Karpas-422 (cell line): ENCODE measurements at regions not wholly inside any gene's neighbourhood (a gene's known extent, or its start where the extent isn't known, plus 50 kb on each side); places are given as distances from the start of the nearest gene placed in this dataset.
"Not testable (repeated sequence)": the region's sequence is repeated elsewhere in the genome, so short reads cannot be mapped to it uniquely, and the experiment has no call there.

Experiments
- DNase-seq: peaks from one replicate; pipeline ENCODE4 v3.0.0-alpha.2; 2015
- H2AFZ ChIP-seq: fragments of 200-600 bp; sonication (generic); 2 replicates; pipeline ENCODE4 v1.6.1; 2014; ENCODE audit warnings: antibody characterized with exemption, low read length, mixed read lengths
- H3K27ac ChIP-seq: fragments of 200-600 bp; sonication (generic); 2 replicates; pipeline ENCODE4 v1.5.1; 2014; ENCODE audit warnings: mild to moderate bottlenecking, low read length, moderate library complexity
- H3K27me3 ChIP-seq: fragments of 200-600 bp; sonication (generic); 2 replicates; pipeline ENCODE4 v1.6.1; 2014; ENCODE audit warnings: low read length, mixed read lengths
- H3K36me3 ChIP-seq: fragments of 200-600 bp; sonication (generic); 2 replicates; pipeline ENCODE4 v1.6.1; 2014; ENCODE audit warnings: low read length, mixed read lengths; ENCODE audit not compliant: insufficient read depth
- H3K4me1 ChIP-seq: fragments of 200-600 bp; sonication (generic); 2 replicates; pipeline ENCODE4 v1.6.1; 2014; ENCODE audit warnings: mild to moderate bottlenecking, low read length, mixed read lengths
- H3K4me2 ChIP-seq: fragments of 200-600 bp; sonication (generic); 2 replicates; pipeline ENCODE4 v1.6.1; 2014; ENCODE audit warnings: low read length, low read depth, mild to moderate bottlenecking; ENCODE audit not compliant: poor library complexity, severe bottlenecking
- H3K4me3 ChIP-seq: fragments of 200-600 bp; sonication (generic); 2 replicates; pipeline ENCODE4 v1.5.1; 2014; ENCODE audit warnings: mild to moderate bottlenecking, antibody characterized with exemption, low read length, mixed read lengths
- H3K79me2 ChIP-seq: fragments of 200-600 bp; sonication (generic); 2 replicates; pipeline ENCODE4 v1.6.1; 2014; ENCODE audit warnings: mild to moderate bottlenecking, low read length, mixed read lengths
- H3K9ac ChIP-seq: fragments of 200-600 bp; sonication (generic); 2 replicates; pipeline ENCODE4 v1.6.0; 2014; ENCODE audit warnings: low read length
- H3K9me2 ChIP-seq: fragments of 200-600 bp; sonication (generic), shearing (Covaris generic); replicated peaks from 2 replicates; pipeline ENCODE4 v1.6.0; 2014; ENCODE audit warnings: mild to moderate bottlenecking, low read length, moderate library complexity; ENCODE audit not compliant: insufficient read depth
- H3K9me3 ChIP-seq: fragments of 300-700, 200-600 bp; sonication (generic); 2 replicates; pipeline ENCODE4 v1.6.1; 2014; ENCODE audit warnings: low read length, mixed read lengths
- H4K20me1 ChIP-seq: fragments of 200-600 bp; sonication (generic); 2 replicates; pipeline ENCODE4 v1.6.1; 2014; ENCODE audit warnings: mild to moderate bottlenecking, antibody characterized with exemption, low read length, low read depth; ENCODE audit not compliant: insufficient read depth

DNA sequence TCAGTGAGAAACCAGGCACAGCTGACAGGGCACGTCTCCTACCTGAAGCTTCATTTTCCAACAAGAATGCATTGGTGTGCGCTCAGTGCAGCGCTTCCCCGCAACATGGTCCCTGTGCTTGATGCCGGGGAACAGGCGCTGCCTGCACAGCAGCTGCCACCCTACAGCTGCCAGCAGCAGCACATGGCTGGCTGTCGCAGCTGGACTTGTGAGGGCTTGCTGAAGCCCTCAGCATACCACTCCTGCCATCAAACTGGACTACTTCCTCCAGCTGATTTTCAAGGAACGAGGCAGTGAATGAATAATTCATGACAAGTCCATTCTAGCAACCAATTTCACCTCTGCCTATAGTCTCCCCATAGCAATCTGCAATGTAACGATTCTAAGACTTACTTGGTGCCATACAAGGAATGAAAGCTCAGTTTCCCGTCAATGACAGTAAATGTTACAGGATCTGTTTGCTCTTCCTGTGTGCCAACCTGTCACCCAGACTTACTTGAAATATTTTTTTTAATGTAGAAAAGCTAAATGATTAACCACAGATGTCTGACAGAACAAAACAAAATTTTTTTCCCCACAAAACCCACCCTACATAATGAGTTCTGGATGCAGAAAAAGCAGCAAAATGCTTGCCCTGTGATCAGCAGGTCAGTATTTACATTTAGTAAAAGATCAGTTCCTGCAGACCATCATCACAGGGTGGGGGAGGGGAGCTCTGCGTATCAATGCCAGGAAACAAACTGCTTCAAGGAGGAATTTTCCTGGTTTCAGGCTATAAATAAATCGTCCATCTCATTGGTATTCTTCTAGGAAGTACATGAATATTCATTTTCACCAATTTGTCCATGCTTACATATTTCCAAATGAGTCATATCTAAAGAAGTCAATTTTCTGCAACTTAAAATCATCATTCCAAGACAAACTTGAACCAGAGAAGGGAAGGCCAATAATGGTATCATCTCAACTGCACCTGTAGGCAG is 140.6 kb downstream of the ALOX5 start:
- Histone ChIP-seq H3K27me3 (no peaks in the 10 kb centered on the region), H3K4me2 (no peak overlapping the region), H3K36me3 (no peaks in the 10 kb centered on the region), H3K9me3 (no peaks in the 10 kb centered on the region), H3K9ac (no peak overlapping the region), H3K9me2 (no peaks in the 10 kb centered on the region), H3K4me3 (no peak overlapping the region), H4K20me1 (no peaks in the 10 kb centered on the region), H3K27ac (no peak overlapping the region), H2AFZ (no peak overlapping the region), H3K4me1 (0 out of 2 replicates have a peak, but pooled peaks cover 5% of the 10 kb centered on the region), H3K79me2 (peaks cover 68% of the 10 kb centered on the region)
- no peak for DNase-seq

DNA sequence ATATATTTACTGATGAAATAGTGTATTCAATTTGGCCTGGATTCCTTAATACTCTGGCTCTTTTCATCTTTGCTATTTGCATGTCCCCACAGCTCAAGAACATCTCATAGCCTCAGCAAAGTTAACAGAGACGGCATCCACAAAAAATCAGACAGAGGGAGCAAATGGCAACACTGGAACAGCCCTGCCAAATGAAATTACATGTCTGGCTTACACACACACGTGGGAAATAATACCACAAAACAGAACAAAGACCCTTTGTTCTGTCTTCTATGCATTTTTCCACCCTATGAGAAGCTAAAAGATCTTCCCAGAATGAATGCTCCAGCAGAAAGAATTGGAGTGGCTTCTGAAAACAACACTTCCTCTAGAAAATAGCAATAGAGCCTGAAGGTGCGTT is 139.5 kb downstream of the ALOX5 start:
- Histone ChIP-seq H3K4me1 (0 out of 2 replicates have a peak, but pooled peaks cover 6% of the 10 kb centered on the region), H3K9me2 (no peaks in the 10 kb centered on the region), H3K9ac (no peak overlapping the region), H3K9me3 (no peaks in the 10 kb centered on the region), H3K4me3 (no peak overlapping the region), H3K27me3 (no peaks in the 10 kb centered on the region), H2AFZ (no peak overlapping the region), H3K79me2 (peaks cover 61% of the 10 kb centered on the region), H3K4me2 (no peak overlapping the region), H3K27ac (no peak overlapping the region), H3K36me3 (no peaks in the 10 kb centered on the region), H4K20me1 (no peaks in the 10 kb centered on the region)
- DNase-seq: no peak

DNA sequence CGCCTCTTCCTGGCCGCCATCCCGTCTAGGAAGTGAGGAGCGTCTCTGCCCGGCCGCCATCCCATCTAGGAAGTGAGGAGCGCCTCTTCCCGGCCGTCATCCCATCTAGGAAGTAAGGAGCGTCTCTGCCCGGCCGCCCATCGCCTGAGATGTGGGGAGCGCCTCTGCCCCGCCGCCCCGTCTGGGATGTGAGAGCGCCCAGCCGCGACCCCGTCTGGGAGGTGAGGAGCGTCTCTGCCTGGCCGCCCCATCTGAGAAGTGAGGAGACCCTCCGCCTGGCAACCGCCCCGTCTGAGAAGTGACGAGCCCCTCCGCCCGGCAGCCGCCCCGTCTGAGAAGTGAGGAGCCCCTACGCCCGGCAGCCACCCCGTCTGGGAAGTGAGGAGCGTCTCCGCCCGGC is 137.9 kb downstream of the ALOX5 start:
- not testable (repeated sequence) for H3K4me3 ChIP-seq, DNase-seq, H2AFZ ChIP-seq, H3K27me3 ChIP-seq, H3K9me2 ChIP-seq, H3K36me3 ChIP-seq, H3K4me1 ChIP-seq, H3K4me2 ChIP-seq, H4K20me1 ChIP-seq, H3K27ac ChIP-seq, H3K9ac ChIP-seq, H3K9me3 ChIP-seq
- peaks cover 57% of the 10 kb centered on the region for H3K79me2 ChIP-seq

DNA sequence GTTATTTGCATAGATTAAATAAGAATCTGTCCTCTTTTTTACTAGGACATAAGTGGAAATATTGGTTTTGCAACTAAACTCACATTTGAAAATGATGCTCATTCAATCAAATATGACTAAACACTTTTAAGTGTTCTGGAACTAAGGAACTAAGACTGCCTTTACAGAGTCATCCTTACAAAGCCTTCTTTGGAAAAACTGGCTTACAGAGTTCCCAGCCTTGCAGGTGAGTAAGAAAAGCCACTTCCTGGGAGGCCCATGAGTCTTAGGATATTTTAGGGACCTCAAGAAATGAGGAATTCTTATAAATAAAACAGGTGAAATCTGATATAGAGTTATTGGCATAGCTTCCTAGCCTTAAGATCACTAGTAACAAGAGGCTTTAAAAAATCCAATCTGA is 135.5 kb downstream of the ALOX5 start:
- H3K4me2 ChIP-seq: no peak overlapping the region
- no peak overlapping the region for H3K27ac ChIP-seq
- H3K9me2 ChIP-seq: no peaks in the 10 kb centered on the region
- no peak for DNase-seq
- H3K4me1 ChIP-seq: 0 out of 2 replicates have a peak, but pooled peaks cover 6% of the 10 kb centered on the region
- H2AFZ ChIP-seq: no peak overlapping the region
- H3K79me2 ChIP-seq: peaks cover 47% of the 10 kb centered on the region
- no peak overlapping the region for H3K4me3 ChIP-seq
- H3K36me3 ChIP-seq: no peaks in the 10 kb centered on the region
- H4K20me1 ChIP-seq: no peaks in the 10 kb centered on the region
- no peaks in the 10 kb centered on the region for H3K27me3 ChIP-seq
- no peak overlapping the region for H3K9ac ChIP-seq
- no peaks in the 10 kb centered on the region for H3K9me3 ChIP-seq

DNA sequence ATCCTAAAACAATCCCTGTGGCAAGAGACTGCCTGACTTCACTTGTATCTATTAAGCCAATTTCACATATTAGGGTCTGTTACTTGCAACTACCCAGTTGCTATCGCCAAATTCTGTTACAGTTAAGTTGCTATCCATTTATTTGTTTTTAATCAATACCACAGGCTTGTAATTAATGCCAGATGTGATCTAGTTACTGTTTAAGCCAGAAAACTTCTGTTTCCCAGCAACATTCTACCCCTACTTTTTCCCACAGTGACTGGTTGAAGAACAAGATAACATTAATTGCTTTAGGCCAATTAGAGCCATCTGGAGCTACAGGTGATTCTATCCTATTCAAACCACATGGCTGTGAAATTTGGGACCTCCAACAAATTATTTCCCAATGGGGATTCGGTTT is 131.3 kb downstream of the ALOX5 start:
- Histone ChIP-seq H3K27me3 (no peaks in the 10 kb centered on the region), H3K4me3 (no peak overlapping the region), H3K27ac (no peak overlapping the region), H3K9me3 (no peaks in the 10 kb centered on the region), H3K4me1 (0 out of 2 replicates have a peak, but pooled peaks cover 6% of the 10 kb centered on the region), H4K20me1 (no peaks in the 10 kb centered on the region), H3K9ac (no peak overlapping the region), H2AFZ (no peak overlapping the region), H3K79me2 (peaks cover 67% of the 10 kb centered on the region), H3K36me3 (no peaks in the 10 kb centered on the region), H3K4me2 (no peak overlapping the region), H3K9me2 (no peaks in the 10 kb centered on the region)
- no peak for DNase-seq

DNA sequence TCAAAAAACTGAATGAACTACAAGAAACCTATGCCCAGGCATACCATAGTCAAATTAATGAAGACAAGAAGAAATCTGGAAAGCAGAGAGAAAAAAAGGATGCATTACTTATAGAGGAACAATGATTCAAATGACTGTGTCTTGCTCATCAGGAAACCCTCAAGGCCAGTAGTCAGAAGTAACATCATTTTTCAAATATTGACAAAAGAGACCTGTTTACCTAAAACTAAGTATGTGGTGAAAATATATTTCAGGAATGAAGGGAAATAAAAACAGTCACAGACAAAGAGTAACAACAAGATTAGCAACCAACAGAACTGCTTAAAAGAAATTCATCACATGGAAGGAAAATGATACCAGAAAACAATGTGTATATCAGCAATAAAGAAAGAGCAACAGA is 128.4 kb downstream of the ALOX5 start:
- H3K27me3 ChIP-seq: no peaks in the 10 kb centered on the region
- H3K4me2 ChIP-seq: no peak overlapping the region

DNA sequence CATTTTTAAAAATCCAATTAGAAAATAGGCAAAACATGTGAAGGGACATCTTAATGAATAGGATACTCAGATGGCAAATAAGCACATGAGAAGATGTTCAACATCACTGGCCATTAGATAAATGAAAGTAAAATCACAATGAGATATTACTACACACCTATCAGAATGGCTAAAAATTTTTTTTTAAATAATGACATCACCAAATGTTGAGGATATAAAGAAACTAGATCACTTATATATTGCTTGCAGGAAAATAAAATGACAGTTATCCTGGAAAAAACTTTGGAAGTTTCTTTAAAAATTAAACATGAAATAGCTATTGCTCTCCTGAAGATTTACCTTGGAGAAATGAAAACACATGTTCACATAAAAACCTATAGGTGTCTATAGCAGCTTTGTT is 127.8 kb downstream of the ALOX5 start:
- no peak for DNase-seq
- Histone ChIP-seq H3K4me3 (no peak overlapping the region), H3K79me2 (peaks cover 81% of the 10 kb centered on the region), H3K9ac (no peak overlapping the region), H3K4me2 (no peak overlapping the region), H3K36me3 (no peaks in the 10 kb centered on the region), H3K9me3 (no peaks in the 10 kb centered on the region), H3K4me1 (peaks cover 13% of the 10 kb centered on the region), H3K27me3 (no peaks in the 10 kb centered on the region), H3K27ac (no peak overlapping the region), H4K20me1 (no peaks in the 10 kb centered on the region), H2AFZ (no peak overlapping the region), H3K9me2 (no peaks in the 10 kb centered on the region)

More for the DNA sequence above, 128.4 kb downstream of the ALOX5 start:
- DNase-seq: no peak
- peaks cover 81% of the 10 kb centered on the region for H3K79me2 ChIP-seq
- no peaks in the 10 kb centered on the region for H3K9me2 ChIP-seq
- no peaks in the 10 kb centered on the region for H4K20me1 ChIP-seq
- H3K9me3 ChIP-seq: no peaks in the 10 kb centered on the region
- H2AFZ ChIP-seq: no peak overlapping the region
- H3K36me3 ChIP-seq: no peaks in the 10 kb centered on the region
- no peak overlapping the region for H3K9ac ChIP-seq
- no peak overlapping the region for H3K27ac ChIP-seq
- H3K4me3 ChIP-seq: no peak overlapping the region
- H3K4me1 ChIP-seq: peaks cover 10% of the 10 kb centered on the region

DNA sequence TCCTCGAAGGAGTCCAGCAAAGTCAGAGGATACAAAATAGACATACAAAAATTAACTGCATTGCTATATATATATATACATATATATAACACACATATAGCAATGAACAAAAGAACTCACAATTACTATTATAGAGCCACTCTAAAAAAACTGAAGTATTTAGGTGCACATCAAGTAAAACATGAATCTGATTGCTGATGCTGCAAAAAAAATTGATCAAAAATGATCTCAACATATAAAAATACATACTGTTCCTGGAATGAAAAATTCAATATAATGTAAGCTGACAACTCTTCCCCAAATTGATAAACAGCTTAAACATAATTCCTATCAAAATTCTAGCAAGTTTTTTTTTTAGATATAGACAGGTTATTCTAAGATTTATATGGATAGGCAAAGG is 126.8 kb downstream of the ALOX5 start:
- Histone ChIP-seq H3K27ac (no peak overlapping the region), H4K20me1 (no peaks in the 10 kb centered on the region), H2AFZ (no peak overlapping the region), H3K4me2 (no peak overlapping the region), H3K4me3 (no peak overlapping the region), H3K9me3 (no peaks in the 10 kb centered on the region), H3K4me1 (peaks cover 13% of the 10 kb centered on the region), H3K79me2 (peaks cover 85% of the 10 kb centered on the region), H3K9ac (no peak overlapping the region), H3K27me3 (no peaks in the 10 kb centered on the region), H3K9me2 (no peaks in the 10 kb centered on the region), H3K36me3 (no peaks in the 10 kb centered on the region)
- no peak for DNase-seq
